H1 (cell line): ENCODE measurements at regions not wholly inside any gene's neighbourhood (a gene's known extent, or its start where the extent isn't known, plus 50 kb on each side); places are given as distances from the start of the nearest gene placed in this dataset.

Experiments used
- CHD7 ChIP-seq: fragments of 300-600 bp; sonication (generic); IDR thresholded peaks from 2 replicates; pipeline ENCODE4 v1.7.1; 2012; ENCODE audit warnings: low read length, moderate library complexity, mild to moderate bottlenecking, inconsistent platforms; ENCODE audit not compliant: insufficient replicate concordance
- NANOG ChIP-seq: IDR thresholded peaks from 2 replicates; pipeline ENCODE4 v1.6.1; 2011; ENCODE audit warnings: low read length, low read depth, mild to moderate bottlenecking, inconsistent platforms; ENCODE audit not compliant: insufficient read depth, poor library complexity, severe bottlenecking

GRCh38 chr20:59105581-59105980 is 58.0 kb upstream of the ZNF831 start (continued):
- TF ChIP-seq CHD7 (no peak), NANOG (no peak)
